SIG-M5 treated with dmso at 0.1 percent for 504 hours (cell line): ENCODE measurements at regions not wholly inside any gene's neighbourhood (a gene's known extent, or its start where the extent isn't known, plus 50 kb on each side); places are given as distances from the start of the nearest gene placed in this dataset.
"Not testable (repeated sequence)": the region's sequence is repeated elsewhere in the genome, so short reads cannot be mapped to it uniquely, and the experiment has no call there.

Source experiments
- DNase-seq: peaks from one replicate; lab custom pipeline; 2025; ENCODE audit not compliant: unreplicated experiment; lab: John Stamatoyannopoulos, UW

DNA sequence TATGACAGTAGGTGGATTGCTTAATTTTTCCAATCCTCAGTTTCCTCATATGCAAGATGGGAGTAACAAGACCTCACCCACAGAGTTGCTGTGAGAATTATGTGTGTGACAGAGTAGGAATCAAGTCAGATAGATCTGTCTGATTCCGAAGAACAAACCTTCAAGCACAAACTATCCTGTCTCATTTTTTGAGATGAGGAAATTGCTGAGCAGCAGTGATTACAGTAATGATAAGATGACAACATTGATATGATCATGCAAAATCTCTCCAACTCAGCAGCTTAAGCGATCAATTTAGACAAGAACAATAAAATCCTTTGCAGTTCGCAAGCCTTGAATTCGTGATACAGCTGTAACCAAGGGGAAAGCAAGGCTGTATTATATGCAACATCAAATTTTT is 474.1 kb downstream of the OMA1 start:
- DNase-seq = no peak

DNA sequence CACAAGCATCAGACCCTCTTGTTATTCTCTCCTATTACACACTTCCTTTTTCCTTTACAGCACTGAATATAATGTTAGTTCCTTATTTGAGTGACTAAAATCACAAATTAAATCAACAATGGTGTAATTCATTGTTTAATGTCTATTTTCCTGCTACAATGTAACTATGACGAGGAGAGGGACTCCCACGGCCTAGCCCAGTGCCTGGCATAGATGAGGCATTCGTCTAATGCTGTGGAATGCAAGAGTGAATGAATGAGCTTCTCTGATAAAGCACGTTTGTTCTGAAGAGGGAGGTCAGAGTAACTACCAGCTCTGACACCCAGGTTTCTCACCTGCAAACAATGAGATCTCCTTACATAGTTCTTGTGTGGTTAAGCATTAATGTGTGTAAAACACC is 479.4 kb downstream of the OMA1 start:
- no peak for DNase-seq

DNA sequence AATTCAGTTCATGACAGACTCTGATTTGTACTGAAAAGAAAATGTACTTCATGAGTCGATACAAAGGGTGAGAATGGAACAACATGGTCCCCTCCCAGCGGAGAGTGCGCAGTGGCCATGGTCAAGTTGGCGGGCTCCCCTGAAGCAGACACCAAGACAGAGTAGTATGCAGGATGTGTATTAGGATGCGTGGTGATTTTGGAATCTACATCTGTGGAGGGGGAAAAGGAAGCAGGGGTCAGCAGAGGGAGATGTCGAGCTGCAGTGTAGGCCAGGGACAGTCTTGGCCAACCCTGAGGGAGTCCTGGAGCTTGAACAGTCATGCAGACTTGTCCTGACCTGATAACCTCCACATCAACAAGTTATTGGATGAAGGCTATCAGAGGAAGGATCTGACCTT is 481.0 kb downstream of the OMA1 start:
- DNase-seq = no peak

DNA sequence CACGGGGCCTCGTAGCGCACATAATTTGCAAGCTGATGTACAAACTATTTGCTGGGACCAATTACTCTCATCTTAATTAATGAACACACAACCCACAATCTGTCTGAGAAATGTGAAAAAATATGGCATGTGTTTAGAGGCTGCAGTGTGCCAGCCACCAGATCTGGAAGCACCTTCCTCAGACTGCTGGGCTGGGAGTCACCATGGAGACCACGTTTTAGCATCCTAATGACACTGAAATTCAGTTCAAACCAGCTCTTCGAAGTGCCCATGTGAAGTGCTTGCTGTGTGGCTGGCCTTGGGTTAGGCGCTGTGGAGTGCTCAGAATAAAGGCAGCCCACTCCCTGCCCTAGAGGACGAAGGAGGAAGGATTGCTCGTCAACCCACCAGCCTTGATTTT is 482.4 kb downstream of the OMA1 start:
- no peak for DNase-seq

DNA sequence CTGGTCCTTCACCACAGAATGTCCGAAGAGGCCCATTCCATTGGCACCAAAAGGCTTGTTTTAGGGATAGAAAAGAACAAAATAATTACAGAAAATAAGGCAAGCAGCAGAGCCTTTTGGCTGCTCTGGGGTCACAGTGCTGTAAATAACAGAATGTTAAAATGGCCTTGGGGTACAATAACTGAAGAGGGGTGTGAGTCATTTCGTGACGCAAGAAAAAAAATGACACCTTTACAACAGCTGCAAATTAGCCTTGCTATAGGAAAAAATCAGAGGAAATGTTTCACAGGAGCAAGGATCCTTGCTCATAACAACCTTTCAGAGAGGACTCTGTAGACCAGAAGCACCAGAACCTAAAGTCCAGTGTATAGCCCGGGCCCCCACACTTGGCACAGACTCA is 483.4 kb downstream of the OMA1 start:
- DNase-seq = no peak

DNA sequence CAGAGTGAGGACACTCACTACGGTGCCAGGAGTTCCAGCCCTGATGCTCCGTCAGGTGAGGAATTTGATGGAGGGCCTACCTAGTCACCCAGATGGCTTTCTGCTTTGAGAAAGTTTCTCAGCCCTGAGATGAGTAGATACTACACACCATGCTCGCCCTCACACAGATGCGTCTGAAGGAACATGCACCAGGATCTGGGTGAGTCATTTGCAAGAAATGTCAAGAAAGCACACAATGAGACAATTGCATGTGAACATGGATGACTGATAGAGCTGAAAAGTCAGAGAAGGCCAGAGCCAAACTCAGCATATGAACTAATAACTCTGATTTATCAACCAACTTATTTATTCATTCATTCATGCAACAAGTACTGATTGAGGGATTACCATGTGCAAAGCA is 483.9 kb downstream of the OMA1 start:
- no peak for DNase-seq

DNA sequence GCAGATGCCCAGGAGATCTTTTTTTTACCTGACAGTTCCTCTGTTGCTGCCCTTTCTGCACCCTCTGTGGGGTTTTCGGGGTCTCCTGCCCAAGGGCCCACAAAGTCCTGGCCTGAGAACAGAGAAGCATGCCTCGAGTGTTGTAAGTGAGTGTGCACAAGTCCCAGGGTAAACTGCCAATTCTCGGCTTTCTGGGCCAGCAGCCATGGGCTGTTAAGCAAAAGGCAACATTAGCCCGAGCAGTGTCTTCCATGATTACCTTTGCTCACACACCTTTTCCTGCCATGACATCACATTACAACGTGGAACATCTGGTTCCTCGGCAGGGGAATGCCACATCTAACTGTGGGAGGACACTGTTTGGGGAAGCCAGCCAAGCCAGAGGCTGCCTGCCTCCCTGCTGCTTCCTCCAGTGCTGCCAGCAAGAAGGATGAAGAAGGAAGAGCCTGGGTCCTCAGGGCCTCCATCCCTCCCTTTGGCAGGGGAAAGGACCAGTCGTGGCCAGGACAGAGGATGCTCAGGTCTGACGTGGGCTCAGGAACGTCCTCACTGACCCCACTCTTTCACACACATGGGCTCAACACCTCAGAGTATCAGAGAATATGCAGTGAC is 485.9 kb downstream of the OMA1 start:
- DNase-seq = no peak

DNA sequence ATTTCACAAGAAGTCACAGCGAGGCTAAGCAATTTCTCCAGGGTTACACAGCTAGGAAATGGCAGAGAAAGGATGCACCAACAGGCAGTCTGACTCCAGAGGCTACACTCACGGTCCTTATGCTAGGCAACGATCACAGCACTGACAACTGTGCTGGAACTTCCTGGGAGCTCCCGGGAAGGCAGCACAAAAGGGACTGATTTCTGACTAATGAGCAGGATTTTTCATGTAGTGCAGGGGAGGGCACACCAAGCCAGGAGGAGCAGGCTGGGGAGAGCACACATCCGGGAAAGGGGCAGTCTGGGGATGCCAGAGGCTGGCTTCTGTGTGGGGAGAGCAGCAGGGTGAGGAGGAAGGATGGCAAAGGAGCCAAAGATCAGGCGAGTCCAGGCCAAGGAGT is 486.7 kb downstream of the OMA1 start:
- no peak for DNase-seq

DNA sequence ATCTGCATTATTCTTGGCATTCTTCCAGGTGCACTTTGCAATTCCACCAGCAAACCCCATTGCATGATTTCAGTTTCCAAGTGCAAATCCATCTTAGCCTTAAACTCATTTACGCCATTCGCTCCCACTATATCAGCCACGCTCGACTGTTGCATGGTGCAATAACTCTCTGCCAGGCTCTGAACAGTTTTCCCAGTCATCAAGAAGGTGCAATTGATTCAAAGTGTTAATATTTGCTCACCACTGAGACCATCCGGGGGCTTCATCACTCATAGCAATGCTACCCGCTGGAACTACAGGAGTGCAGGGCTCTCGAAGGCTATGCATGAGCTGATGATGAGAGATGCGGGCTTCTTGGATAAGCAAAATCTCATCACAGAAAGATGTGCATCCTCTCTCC is 488.2 kb downstream of the OMA1 start:
- DNase-seq = no peak

DNA sequence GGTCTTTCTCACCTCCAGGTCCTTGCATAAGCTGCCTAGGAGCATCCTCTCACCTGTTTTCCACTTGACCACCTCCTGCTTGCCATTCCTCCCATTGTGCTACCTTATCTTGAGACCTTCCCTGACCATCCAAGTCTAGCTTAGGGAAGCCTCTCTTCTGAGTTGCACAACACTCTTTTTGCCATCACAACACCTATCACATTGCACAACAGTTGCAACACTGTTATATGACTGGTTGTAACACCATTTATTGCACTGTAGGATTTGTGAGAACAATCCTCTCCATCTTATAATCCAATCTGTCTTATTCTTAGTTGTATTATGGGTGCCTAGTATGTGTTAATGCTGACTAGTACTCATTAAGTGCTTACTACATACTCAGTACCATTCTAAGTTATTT is 488.7 kb downstream of the OMA1 start:
- DNase-seq = no peak

DNA sequence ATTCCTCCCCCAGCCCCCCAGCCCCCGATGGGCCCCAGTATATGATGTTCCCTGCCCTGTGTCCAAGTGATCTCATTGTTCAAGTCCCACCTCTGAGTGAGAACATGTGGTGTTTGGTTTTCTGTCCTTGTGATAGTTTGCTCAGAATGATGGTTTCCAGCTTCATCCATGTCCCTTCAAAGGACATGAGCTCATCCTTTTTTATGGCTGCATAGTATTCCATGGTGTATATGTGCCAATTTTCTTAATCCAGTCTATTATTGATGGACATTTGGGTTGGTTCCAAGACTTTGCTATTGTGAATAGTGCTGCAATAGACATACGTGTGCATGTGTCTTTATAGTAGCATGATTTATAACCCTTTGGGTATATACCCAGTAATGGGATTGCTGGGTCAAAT is 495.3 kb downstream of the OMA1 start:
- DNase-seq = not testable (repeated sequence)

DNA sequence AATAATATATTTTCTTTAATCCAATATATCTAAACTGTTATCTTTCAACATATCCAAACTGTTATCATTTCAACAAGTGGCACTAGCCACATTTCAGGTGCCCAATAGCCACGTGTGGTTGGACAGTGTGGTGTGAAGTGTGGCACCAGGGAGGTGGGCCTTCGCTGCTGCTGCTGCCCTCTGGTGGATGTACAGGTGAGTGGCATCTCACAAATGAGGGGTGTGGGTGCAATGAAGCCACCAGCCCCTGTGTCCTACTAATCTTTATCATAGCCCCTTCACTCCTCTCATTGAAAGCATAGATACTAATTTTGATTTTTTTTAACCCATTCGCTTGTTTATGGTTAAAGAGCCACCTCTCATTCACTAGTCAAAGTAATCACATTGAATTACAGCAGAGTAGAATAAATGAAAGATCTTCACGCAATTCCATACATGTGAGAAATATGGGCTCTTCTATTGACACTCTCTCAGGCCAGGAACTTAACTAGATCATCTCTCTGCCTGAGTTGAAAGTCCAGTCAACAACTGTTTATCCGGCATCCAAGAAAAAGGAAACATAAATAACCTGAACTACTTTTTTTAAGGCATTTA is 499.2 kb downstream of the OMA1 start:
- DNase-seq = no peak

DNA sequence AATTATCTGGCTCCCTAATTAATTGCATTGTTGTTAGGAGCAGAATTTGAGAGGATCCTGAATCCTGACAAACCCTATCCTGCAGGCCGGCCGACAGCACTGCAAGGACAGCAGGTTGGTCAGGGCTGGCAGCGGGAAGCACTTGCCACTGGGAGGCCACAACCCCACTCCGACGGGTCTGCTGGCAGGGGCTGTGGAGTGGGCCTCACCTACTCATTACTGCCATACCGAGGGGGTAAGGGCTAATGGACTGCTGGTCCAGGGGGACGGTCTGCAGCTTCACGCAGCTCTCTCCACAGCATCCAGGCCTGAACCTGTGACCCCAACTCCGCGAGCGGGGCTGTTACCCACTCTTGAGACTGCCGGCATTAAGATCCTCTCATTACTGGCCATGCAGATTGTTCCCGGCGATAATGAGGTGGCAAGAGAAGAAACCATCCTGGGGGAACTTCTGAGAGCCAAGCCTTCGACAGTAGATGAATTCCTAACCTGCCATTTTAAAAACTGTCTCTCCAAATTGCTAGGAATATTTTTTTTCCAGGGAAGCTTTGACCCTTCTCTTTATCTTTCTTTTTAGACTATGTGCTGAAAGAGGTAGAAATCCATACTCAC is 501.3 kb downstream of the OMA1 start:
- no peak for DNase-seq

DNA sequence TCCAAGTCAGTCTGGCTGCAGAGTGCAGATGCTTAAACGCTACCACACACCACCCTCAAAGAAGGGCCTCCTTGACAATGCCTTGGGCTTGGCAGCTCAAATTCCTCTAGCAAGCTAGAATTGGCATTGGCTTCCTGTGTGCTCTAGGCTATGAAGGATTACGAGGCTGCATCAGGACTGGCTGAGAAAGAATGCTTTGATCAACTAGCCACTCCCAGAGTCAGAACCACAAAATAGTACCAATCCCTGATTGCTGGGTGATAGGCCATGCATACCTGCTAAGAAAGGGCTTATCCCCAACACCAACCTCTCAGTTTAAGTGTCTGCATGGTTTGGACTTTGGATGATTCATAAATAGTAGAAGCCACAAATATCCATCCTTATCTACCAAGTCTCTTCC is 504.9 kb downstream of the OMA1 start:
- DNase-seq = no peak

DNA sequence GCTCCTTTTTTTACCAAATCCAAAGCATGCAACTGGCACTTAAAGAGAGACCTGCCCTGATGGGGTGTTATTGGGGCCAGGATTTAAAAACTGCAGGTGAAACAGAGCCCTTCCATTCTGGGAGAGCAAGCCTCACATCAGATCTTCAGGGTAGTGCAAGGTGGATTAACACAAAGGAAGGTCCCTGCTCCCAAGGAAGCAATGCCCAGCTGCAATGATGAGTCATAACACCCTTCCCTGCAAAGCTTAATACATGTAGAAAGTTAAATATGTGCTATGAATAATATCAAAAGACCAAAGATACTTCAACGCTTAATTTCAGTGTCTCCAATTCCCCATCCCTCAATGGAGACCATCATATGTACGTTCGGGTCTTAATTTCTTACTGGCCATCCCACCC is 508.0 kb downstream of the OMA1 start:
- DNase-seq = no peak

DNA sequence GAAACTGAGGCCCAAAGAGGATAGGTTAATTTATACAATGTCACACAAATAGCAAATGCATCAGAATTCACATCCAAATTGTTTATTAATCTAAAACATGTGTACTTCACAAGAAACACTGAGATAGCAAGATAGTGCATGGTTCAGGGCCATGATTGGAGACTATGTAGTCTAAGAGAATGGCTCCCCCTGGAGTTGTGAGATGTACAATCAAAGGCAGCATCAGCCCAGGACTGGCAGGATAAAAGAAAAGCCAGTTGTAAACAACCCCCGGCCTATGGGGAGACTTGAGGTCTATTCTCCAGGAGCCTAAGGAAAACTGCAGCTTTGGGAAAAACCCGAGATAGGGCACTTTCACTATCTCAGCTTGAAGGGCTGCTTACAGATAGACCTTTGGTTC is 511.0 kb downstream of the OMA1 start:
- DNase-seq = no peak

DNA sequence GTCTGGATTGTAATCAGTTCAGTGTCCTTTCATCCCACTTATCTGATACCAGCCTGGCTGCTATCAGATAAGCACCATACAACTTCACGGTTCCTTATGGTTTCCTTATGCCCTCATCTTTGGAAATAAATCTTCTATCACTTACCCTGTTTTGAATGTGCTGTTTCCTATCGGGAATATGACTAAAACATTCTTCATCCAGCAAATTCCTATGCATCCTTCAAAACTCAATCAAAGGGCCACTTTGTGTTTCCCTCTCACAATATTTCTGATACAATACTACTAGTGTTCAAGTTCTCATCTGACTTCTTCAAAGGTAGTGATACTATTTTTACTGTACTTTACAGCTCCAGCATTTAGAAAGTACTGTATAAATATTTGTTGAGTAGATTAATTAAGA is 513.2 kb downstream of the OMA1 start:
- DNase-seq = no peak

DNA sequence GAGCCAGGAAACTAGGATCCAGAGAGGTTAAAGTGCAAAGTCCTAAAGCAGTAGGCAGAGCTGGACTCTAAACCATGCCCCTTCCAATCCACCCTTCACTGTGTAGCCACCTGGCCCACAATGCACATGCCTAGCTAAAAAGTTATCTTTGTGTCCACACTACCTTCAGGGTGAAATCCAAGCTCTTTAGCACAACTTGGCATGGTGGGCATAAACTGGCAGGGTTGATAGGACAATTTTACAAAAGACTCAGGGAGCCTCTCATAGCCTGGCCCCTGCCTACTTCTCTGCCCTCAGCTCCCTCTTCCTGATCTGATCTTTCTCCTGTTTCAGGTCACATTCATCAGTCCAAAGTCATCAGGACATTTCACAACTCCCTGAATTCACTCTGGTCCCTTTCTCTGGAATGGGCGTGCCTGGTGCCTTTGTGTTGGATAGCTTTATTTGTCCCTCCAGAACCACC is 513.9 kb downstream of the OMA1 start:
- no peak for DNase-seq

DNA sequence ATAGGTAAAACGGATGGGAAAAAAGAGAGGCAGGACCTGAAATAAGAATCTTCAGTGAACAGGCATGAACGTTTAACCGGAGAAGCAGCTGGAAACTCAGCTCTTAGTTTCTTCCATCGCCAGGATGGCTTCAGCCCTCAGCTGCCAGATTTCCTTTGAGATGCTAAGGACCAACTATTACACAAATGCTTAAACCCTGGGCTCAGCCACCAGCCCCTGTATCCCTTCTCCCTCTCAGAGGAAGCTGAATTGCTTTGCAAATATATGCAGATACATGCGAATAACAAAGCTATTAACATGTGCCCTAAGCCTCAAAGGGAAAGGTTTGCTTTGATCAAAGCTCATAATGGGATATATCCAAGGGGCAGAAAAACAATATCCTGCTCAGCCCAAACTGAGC is 515.1 kb downstream of the OMA1 start:
- no peak for DNase-seq

DNA sequence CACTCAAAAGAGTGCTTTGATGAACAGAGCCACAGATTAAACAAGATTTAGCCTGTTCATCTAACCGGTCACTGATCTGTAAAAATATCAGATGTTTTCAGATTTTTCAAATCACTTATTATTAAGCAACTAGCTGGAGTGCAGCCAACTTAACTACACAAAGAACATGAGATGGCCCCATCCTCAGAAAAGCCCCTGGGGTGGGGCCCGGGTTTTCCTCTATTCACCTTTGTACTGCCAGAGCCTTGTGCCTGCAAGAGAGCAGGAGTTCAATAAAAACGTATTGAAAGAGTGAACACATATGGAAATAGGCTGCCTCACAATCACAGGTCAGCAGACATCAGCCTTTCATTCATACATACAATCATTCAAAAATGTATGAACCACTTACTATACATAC is 516.1 kb downstream of the OMA1 start:
- DNase-seq = no peak

DNA sequence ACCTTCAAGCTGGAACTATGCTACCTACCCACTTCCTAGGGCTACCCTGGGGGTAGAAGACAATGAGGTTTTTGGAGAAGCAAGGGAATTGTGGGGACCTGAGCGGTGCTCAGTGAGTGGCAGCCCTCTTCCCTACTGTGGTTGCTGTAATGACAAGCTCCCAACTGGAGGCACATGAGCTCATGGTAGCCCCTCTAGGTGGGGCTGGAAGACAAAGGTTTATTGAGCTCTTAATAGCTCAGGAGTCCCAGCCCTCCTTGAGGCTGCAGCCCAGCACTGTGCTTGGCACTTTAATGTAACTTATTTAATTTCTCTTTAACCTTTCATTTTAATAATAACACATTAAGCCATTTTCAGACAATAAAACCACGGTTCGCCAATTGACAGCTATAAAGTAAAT is 528.9 kb downstream of the OMA1 start:
- no peak for DNase-seq

DNA sequence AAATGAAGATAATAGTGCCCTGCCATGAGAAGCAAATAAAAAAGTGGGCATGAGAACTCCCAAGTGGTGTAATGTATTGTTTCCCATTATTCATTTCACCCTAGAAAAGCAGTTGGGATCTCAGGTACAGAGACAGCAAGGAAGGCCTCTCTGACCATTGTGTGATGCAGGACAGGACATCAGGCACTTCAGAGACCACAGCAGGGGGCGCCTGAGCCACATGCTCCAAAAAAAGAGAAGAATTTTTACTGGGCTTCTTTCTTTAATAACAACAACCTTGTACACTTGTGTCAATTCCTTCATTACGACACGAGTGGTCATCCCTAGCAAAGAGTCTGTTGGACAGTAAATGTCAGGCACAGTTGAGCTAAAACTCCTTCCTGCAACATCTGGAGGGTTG is 533.3 kb downstream of the OMA1 start:
- no peak for DNase-seq

DNA sequence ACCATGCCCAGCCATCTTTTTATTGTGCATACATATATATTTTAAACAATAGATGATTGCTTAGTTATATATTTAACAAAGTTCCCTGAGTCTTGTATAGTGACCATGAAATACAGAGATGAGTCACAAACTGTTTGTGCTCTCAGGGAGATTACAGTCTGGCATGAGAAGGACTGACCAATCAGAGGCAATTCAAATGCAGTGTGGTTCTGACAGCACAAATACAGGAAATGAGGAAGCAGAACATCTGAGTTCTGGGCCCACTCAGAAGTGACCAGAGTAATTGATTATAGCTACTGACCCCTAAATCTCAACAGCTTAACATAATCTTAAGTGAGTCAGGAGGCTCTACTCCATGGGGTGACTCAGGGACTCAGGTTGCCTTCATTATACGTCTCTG is 534.5 kb downstream of the OMA1 start:
- no peak for DNase-seq
